Prostate gland (tissue), 2 donors: ENCODE measurements at regions not wholly inside any gene's neighbourhood (a gene's known extent, or its start where the extent isn't known, plus 50 kb on each side); places are given as distances from the start of the nearest gene placed in this dataset.

ENCODE experiments used
- POLR2AphosphoS5 ChIP-seq: sonication (generic); formaldehyde crosslinking; IDR thresholded peaks from one replicate; pipeline ENCODE4 v1.6.1; 2017; ENCODE audit warnings: antibody characterized with exemption
- TF ChIP-seq, protein P1 (sequence below), 4 experiments: fragments of 200-600 bp in 2 of 4; fragments of 450-650 bp in 2 of 4; sonication (generic) in 2 of 4; IDR thresholded peaks; 1 replicate in 3 of 4; 2 replicates in 1 of 4; pipeline ENCODE4 v1.5.1; 2016 to 2019; ENCODE audit warnings: antibody characterized with exemption in 4 of 4, mild to moderate bottlenecking in 2 of 4, moderate library complexity in 2 of 4

DNA sequence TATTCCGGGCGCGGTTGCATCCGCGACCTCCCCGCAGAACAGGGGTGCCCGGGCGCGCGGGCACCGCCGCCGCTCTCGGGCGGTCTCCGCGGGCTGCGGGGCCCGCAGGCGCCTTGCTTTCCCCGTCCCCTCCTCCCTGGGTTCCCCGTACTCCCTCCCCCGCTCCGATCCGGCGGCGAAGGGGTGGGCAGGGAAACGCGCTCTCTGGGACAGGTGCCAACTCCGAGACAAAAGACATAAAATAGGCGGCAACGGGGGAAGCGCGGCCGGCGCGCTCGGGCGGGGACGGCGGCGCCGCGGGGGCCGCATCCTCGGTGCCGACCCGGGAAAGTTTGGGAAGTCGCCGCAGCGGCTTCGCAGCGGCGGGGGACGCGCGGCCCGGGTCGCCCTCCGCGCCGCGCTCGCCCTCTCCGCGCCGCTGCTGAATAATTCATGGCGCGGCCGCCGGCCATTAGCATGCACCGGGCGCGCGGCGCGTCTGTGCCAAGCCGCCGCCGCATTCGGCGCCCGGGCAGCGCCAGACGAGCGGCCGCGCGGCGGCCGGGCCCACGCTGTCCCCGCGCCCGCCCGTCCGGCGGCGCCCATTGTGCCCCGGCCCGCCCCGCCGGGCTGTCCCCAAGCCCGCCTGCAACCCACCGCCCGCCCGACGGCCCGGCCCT, 78.7 kb upstream of the PPARA start:
- TF ChIP-seq, protein P1, sequence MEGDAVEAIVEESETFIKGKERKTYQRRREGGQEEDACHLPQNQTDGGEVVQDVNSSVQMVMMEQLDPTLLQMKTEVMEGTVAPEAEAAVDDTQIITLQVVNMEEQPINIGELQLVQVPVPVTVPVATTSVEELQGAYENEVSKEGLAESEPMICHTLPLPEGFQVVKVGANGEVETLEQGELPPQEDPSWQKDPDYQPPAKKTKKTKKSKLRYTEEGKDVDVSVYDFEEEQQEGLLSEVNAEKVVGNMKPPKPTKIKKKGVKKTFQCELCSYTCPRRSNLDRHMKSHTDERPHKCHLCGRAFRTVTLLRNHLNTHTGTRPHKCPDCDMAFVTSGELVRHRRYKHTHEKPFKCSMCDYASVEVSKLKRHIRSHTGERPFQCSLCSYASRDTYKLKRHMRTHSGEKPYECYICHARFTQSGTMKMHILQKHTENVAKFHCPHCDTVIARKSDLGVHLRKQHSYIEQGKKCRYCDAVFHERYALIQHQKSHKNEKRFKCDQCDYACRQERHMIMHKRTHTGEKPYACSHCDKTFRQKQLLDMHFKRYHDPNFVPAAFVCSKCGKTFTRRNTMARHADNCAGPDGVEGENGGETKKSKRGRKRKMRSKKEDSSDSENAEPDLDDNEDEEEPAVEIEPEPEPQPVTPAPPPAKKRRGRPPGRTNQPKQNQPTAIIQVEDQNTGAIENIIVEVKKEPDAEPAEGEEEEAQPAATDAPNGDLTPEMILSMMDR (IDR thresholded peaks at IDR 0.05), result peak in 1 of 4 experiments; percentile 9
- TF ChIP-seq POLR2AphosphoS5, result peak; percentile 72
